ES-I3 (cell line): ENCODE measurements at regions not wholly inside any gene's neighbourhood (a gene's known extent, or its start where the extent isn't known, plus 50 kb on each side); places are given as distances from the start of the nearest gene placed in this dataset.

ENCODE experiments used
- H3K36me3 ChIP-seq: 2 replicates; pipeline ENCODE4 v1.6.1; 2013; ENCODE audit warnings: mild to moderate bottlenecking, low read length, control low read depth, moderate library complexity; ENCODE audit not compliant: insufficient read depth
- H3K4me1 ChIP-seq: 2 replicates; pipeline ENCODE4 v1.6.1; 2013; ENCODE audit warnings: mild to moderate bottlenecking, control low read depth, low read length; ENCODE audit not compliant: insufficient read depth
- H3K9ac ChIP-seq: 2 replicates; pipeline ENCODE4 v1.6.1; 2013; ENCODE audit warnings: low read depth, mild to moderate bottlenecking, low read length, moderate library complexity
- H3K9me3 ChIP-seq: 2 replicates; pipeline ENCODE4 v1.6.1; 2013; ENCODE audit warnings: mild to moderate bottlenecking, low read length, moderate library complexity; ENCODE audit not compliant: control insufficient read depth, insufficient read depth

GRCh38 chr20:40579701-40580100 is 109.3 kb downstream of the MAFB start:
- no peaks in the 10 kb centered on the region for H3K4me1 ChIP-seq
- H3K9ac ChIP-seq = no peak overlapping the region
- H3K36me3 ChIP-seq = no peaks in the 10 kb centered on the region
- no peaks in the 10 kb centered on the region for H3K9me3 ChIP-seq

GRCh38 chr20:40578961-40579360 is 110.1 kb downstream of the MAFB start:
- Histone ChIP-seq H3K9ac (no peak overlapping the region), H3K4me1 (no peaks in the 10 kb centered on the region), H3K36me3 (no peaks in the 10 kb centered on the region), H3K9me3 (no peaks in the 10 kb centered on the region)

GRCh38 chr20:40575851-40576250 is 113.2 kb downstream of the MAFB start:
- H3K4me1 ChIP-seq = no peaks in the 10 kb centered on the region
- H3K9me3 ChIP-seq = no peaks in the 10 kb centered on the region
- H3K9ac ChIP-seq = no peak overlapping the region
- H3K36me3 ChIP-seq = no peaks in the 10 kb centered on the region

DNA sequence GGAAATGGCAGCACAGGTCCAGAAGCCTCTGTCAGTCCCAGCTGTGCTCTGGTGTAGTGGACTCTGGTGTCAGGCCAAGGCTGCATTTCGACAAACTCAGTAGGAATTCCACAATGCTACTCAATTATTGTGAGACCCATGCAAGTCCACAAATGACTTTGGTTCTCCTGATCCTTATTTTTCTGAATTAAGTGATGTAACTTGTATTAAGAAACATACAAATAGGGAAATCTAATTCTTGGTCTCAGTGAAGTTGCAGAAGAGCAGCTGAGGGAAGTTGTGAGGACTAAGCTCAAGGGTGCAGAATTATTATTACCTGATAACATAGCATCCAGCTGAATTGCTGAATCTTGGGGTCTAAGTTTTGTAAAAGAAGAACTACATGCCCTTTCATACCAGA is 116.8 kb downstream of the MAFB start:
- H3K4me1 ChIP-seq = no peaks in the 10 kb centered on the region

GRCh38 chr20:40571639-40572038 is 117.4 kb downstream of the MAFB start:
- Histone ChIP-seq H3K9me3 (no peaks in the 10 kb centered on the region), H3K9ac (no peak overlapping the region), H3K36me3 (no peaks in the 10 kb centered on the region), H3K4me1 (no peaks in the 10 kb centered on the region)

More for the DNA sequence above, 116.8 kb downstream of the MAFB start:
- no peaks in the 10 kb centered on the region for H3K9me3 ChIP-seq
- H3K9ac ChIP-seq = no peak overlapping the region
- no peaks in the 10 kb centered on the region for H3K36me3 ChIP-seq

DNA sequence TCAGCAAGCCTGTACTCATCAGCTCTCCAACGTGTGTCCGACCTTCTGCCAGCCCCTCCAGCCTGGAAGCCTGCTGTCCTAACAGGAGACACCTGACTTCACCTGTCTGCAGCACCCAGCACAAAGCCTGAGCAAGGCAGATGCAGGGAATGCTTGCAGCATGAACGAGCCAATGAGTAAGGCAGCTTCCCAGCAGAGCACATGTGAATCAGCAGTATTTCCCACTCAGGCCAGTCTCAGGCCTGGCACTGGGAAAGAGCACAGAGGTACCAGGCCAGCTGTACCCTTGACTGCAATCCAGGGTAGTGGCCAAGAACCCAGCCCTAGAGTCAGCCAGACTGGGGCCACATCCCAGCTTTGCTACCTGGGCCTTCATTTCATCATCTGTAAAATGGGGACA is 120.8 kb downstream of the MAFB start:
- Histone ChIP-seq H3K9me3 (no peaks in the 10 kb centered on the region), H3K36me3 (no peaks in the 10 kb centered on the region), H3K9ac (no peak overlapping the region), H3K4me1 (peaks cover 13% of the 10 kb centered on the region; the same call in 1 of the 2 replicates)

- H3K9ac ChIP-seq = no peak overlapping the region
- H3K4me1 ChIP-seq = peaks cover 23% of the 10 kb centered on the region
- H3K9me3 ChIP-seq = no peaks in the 10 kb centered on the region
- no peaks in the 10 kb centered on the region for H3K36me3 ChIP-seq
These were observed 123.4 kb downstream of the MAFB start for GRCh38 chr20:40565682-40566040.

- H3K9ac ChIP-seq = no peak overlapping the region
- no peaks in the 10 kb centered on the region for H3K9me3 ChIP-seq
- H3K36me3 ChIP-seq = no peaks in the 10 kb centered on the region
- peaks cover 23% of the 10 kb centered on the region for H3K4me1 ChIP-seq
These were observed 123.9 kb downstream of the MAFB start for GRCh38 chr20:40565001-40565681.

DNA sequence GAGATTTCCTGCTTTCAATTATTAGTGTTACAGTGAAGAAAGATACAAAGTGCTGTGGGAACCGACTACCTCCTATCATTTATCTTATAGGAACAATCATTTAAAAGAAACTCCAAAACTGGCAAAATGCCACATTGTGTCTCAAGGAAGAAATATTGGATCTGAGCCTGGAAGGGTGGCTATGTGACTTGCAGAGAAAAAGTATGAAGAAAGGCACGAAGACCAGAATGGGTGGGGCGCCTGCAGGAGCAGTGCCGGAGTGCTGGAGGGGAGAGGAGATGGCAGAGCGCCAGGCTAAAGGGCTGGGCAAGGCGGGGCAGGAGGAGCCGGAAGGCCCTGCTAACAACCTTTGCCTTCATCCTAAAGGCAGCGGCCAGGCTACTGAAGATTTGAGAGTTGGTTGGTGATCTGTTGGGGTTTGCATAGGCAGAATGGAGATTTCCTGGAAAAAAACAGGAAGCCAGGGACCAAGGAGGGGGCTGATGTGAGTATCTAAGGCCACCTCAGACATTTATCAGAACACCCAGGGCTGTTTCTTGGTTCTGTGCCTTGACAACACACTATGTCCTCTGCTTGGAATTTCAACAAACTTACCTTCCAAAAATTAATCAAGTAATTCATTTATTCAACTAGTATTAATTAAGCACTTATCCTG is 125.6 kb downstream of the MAFB start:
- no peaks in the 10 kb centered on the region for H3K9me3 ChIP-seq
- no peak overlapping the region for H3K9ac ChIP-seq
- no peaks in the 10 kb centered on the region for H3K36me3 ChIP-seq
- H3K4me1 ChIP-seq = peaks cover 23% of the 10 kb centered on the region

DNA sequence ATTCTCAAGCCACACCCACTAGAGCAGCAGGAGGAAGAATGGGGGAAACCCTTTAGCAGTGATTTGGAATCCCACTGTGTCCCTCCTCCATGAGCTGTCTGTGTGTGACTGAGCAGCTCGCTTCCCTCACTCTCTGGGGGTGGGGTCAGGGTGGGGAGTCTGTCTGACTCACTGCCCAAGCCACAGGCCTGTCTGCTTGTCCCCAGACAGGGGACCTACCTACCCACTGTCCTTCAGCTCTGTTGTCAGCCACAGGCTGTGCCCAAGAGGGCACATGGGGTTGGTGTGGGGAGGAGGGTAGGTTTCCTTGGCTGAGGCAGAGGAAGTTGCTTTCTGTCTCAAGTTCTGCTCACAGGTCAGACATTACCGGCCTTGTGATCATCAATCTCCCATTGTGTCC is 127.0 kb downstream of the MAFB start:
- no peaks in the 10 kb centered on the region for H3K9me3 ChIP-seq
- H3K36me3 ChIP-seq = no peaks in the 10 kb centered on the region
- peaks cover 23% of the 10 kb centered on the region for H3K4me1 ChIP-seq
- H3K9ac ChIP-seq = no peak overlapping the region

GRCh38 chr20:40561187-40561586 is 127.8 kb downstream of the MAFB start:
- no peaks in the 10 kb centered on the region for H3K36me3 ChIP-seq
- H3K9ac ChIP-seq = no peak overlapping the region
- no peaks in the 10 kb centered on the region for H3K9me3 ChIP-seq
- peaks cover 22% of the 10 kb centered on the region for H3K4me1 ChIP-seq

DNA sequence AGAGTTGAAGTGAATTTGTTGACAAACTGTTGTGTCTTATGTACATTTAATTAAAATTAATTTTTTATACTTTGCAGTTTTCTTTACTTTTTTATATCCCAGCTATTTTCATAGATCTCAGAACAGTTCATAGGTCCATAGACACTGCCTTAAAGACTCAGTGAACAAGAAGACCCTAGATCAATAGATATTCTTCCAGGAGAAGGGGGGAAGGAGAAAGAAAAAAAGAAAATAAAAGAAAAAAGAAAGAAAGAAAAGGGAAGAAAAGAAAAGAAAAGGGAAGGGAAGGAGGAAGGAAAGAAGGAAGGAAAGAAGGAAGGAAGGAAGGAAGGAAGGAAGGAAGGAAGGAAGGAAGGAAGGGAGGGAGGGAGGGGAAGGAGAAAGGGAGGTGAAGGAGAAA is 130.8 kb downstream of the MAFB start:
- Histone ChIP-seq H3K9me3 (no peaks in the 10 kb centered on the region), H3K4me1 (peaks cover 10% of the 10 kb centered on the region), H3K36me3 (no peaks in the 10 kb centered on the region), H3K9ac (no peak overlapping the region)

DNA sequence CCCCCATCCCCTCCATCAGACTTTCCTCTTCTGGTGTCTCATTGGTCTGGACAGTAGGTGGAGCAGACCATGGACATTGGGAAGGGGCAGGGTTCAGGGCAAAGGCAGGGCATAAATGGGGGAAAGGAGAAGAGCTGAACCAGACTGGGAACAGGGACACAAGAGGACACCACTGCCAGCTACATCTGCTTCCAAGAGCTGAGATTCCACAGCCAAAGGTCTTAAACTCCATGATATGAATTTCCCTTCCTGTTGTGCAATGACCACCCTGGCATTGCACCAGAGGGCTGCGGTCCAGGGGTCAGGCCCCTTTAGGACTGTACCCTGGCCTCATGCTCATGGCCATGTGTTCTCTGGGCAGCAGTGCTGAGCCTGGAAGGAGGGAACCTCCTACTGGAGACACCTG is 137.9 kb downstream of the MAFB start:
- Histone ChIP-seq H3K9me3 (no peaks in the 10 kb centered on the region; the same call in 1 of the 2 replicates), H3K36me3 (no peaks in the 10 kb centered on the region), H3K9ac (no peak overlapping the region), H3K4me1 (0 out of 2 replicates have a peak, but pooled peaks cover 6% of the 10 kb centered on the region)

GRCh38 chr20:40547483-40548091 is 141.4 kb downstream of the MAFB start:
- H3K4me1 ChIP-seq = 0 out of 2 replicates have a peak, but pooled peaks cover 6% of the 10 kb centered on the region
- no peaks in the 10 kb centered on the region for H3K36me3 ChIP-seq
- H3K9ac ChIP-seq = no peak overlapping the region
- no peaks in the 10 kb centered on the region for H3K9me3 ChIP-seq

GRCh38 chr20:40545478-40545877 is 143.6 kb downstream of the MAFB start:
- Histone ChIP-seq H3K9ac (no peak overlapping the region), H3K36me3 (no peaks in the 10 kb centered on the region), H3K4me1 (0 out of 2 replicates have a peak, but pooled peaks cover 6% of the 10 kb centered on the region), H3K9me3 (no peaks in the 10 kb centered on the region)
